Smooth muscle cell (in vitro differentiated cells): ENCODE measurements at regions not wholly inside any gene's neighbourhood (a gene's known extent, or its start where the extent isn't known, plus 50 kb on each side); places are given as distances from the start of the nearest gene placed in this dataset.
A peak's percentile ranks its signal among the peaks of the same experiment; 100 is the strongest.

ENCODE experiments used
- DNase-seq: peaks from one replicate; lab custom pipeline; 2025; ENCODE audit not compliant: unreplicated experiment; lab: John Stamatoyannopoulos, UW
- H2AFZ ChIP-seq: fragments of 200-600 bp; sonication (generic); 2 replicates; pipeline ENCODE4 v1.6.0; 2016; ENCODE audit warnings: antibody characterized with exemption, low read depth, mild to moderate bottlenecking
- H3F3A ChIP-seq: fragments of 200-600 bp; sonication (generic); 2 replicates; pipeline ENCODE4 v1.6.0; 2017; ENCODE audit warnings: antibody characterized with exemption, low read depth
- H3K27ac ChIP-seq: fragments of 200-600 bp; sonication (generic); 2 replicates; pipeline ENCODE4 v1.5.1; 2016; ENCODE audit warnings: low read depth, mild to moderate bottlenecking
- H3K27me3 ChIP-seq: fragments of 200-600 bp; sonication (generic); 2 replicates; pipeline ENCODE4 v1.6.1; 2016; ENCODE audit warnings: low read depth, mild to moderate bottlenecking
- H3K36me3 ChIP-seq: fragments of 200-600 bp; sonication (generic); 2 replicates; pipeline ENCODE4 v1.5.1; 2016; ENCODE audit warnings: low read depth
- H3K4me1 ChIP-seq: fragments of 200-600 bp; sonication (generic); 2 replicates; pipeline ENCODE4 v1.5.1; 2016; ENCODE audit warnings: low read depth
- H3K4me2 ChIP-seq: fragments of 200-600 bp; sonication (generic); 2 replicates; pipeline ENCODE4 v1.6.0; 2016; ENCODE audit warnings: mild to moderate bottlenecking
- H3K4me3 ChIP-seq: fragments of 200-600 bp; sonication (generic); 2 replicates; pipeline ENCODE4 v1.5.1; 2016; ENCODE audit warnings: mild to moderate bottlenecking
- H3K79me2 ChIP-seq: fragments of 200-600 bp; sonication (generic); 2 replicates; pipeline ENCODE4 v1.6.0; 2016; ENCODE audit warnings: low read depth, mild to moderate bottlenecking
- H3K9ac ChIP-seq: fragments of 200-600 bp; sonication (generic); 2 replicates; pipeline ENCODE4 v1.6.0; 2016; ENCODE audit warnings: low read depth
- H3K9me3 ChIP-seq: fragments of 200-600 bp; sonication (generic); replicated peaks from 2 replicates; pipeline ENCODE4 v1.5.1; 2016; ENCODE audit warnings: low read depth
- H4K20me1 ChIP-seq: fragments of 200-600 bp; sonication (generic); 2 replicates; pipeline ENCODE4 v1.6.0; 2016; ENCODE audit warnings: low read depth
- WGBS: methylation state at CpG from one replicate; pipeline ENCODE4 v1.1.7; 2016; ENCODE audit warnings: low lambda C conversion rate; 5-methylcytosine and 5-hydroxymethylcytosine counted together
- TF ChIP-seq, protein P1 (sequence below): fragments of 200-600 bp; sonication (generic); IDR thresholded peaks from 2 replicates; pipeline ENCODE4 v1.5.1; 2017; ENCODE audit warnings: borderline replicate concordance, mild to moderate bottlenecking, antibody characterized with exemption; ENCODE audit not compliant: insufficient read depth, poor library complexity, severe bottlenecking

GRCh38 chr18:46256078-46256477 lies 151.9 kb downstream of the HAUS1 start:
- H3K4me2 ChIP-seq = no peak overlapping the region
- WGBS = 88% methylated on average over 1 of the region's 1 CpG

DNA sequence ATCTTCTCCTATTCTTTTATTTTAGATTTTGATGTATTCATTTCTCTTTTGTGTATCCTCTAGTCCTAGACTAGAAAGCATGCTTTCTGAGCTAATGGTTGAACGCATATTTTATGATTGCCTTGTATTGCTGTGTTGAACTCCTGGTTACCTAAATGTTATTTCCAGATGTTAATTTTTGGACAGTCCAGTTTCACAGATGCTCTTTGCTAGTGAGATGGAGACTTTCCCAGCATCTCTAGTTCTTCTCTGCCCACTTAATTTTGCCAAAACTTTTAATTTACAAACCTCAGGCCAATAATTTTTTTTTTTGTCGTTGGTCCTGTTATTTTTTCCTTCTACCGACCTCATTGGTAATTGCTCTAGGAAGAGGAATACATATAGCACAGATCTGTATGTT lies 153.2 kb downstream of the HAUS1 start:
- TF ChIP-seq, protein P1, sequence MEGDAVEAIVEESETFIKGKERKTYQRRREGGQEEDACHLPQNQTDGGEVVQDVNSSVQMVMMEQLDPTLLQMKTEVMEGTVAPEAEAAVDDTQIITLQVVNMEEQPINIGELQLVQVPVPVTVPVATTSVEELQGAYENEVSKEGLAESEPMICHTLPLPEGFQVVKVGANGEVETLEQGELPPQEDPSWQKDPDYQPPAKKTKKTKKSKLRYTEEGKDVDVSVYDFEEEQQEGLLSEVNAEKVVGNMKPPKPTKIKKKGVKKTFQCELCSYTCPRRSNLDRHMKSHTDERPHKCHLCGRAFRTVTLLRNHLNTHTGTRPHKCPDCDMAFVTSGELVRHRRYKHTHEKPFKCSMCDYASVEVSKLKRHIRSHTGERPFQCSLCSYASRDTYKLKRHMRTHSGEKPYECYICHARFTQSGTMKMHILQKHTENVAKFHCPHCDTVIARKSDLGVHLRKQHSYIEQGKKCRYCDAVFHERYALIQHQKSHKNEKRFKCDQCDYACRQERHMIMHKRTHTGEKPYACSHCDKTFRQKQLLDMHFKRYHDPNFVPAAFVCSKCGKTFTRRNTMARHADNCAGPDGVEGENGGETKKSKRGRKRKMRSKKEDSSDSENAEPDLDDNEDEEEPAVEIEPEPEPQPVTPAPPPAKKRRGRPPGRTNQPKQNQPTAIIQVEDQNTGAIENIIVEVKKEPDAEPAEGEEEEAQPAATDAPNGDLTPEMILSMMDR = no peak
- Histone ChIP-seq H3K4me2 (no peak overlapping the region), H3F3A (no peaks in the 10 kb centered on the region), H3K27me3 (no peaks in the 10 kb centered on the region), H3K36me3 (no peaks in the 10 kb centered on the region), H4K20me1 (peaks cover 16% of the 10 kb centered on the region), H3K9ac (no peak overlapping the region), H3K79me2 (no peaks in the 10 kb centered on the region), H3K27ac (no peak overlapping the region), H3K9me3 (no peaks in the 10 kb centered on the region), H2AFZ (no peak overlapping the region), H3K4me1 (no peaks in the 10 kb centered on the region), H3K4me3 (no peak overlapping the region)
- DNase-seq = no peak
- WGBS = 99% methylated on average over 3 of the region's 3 CpGs

More at GRCh38 chr18:46256078-46256477, 151.9 kb downstream of the HAUS1 start:
- Histone ChIP-seq H3K4me3 (no peak overlapping the region), H3K4me1 (no peaks in the 10 kb centered on the region), H4K20me1 (peaks cover 12% of the 10 kb centered on the region), H3K36me3 (no peaks in the 10 kb centered on the region), H3K27me3 (no peaks in the 10 kb centered on the region), H3K27ac (no peak overlapping the region), H3K9ac (no peak overlapping the region), H3K9me3 (no peaks in the 10 kb centered on the region), H2AFZ (no peak overlapping the region), H3F3A (no peaks in the 10 kb centered on the region), H3K79me2 (peaks cover 3% of the 10 kb centered on the region)
- DNase-seq = no peak
- TF ChIP-seq, protein P1 = no peak

- H3K27ac ChIP-seq = peak overlapping the region; percentile 70
- TF ChIP-seq, protein P1 = no peak
- peaks cover 6% of the 10 kb centered on the region for H3K36me3 ChIP-seq
- no peak overlapping the region for H2AFZ ChIP-seq
- H3K4me1 ChIP-seq = no peaks in the 10 kb centered on the region
- no peaks in the 10 kb centered on the region for H3K79me2 ChIP-seq
- peaks cover 16% of the 10 kb centered on the region for H4K20me1 ChIP-seq
- no peaks in the 10 kb centered on the region for H3K27me3 ChIP-seq
- DNase-seq = no peak
- H3K4me2 ChIP-seq = peak overlapping the region; percentile 29
- H3K9me3 ChIP-seq = no peaks in the 10 kb centered on the region
- 66% methylated on average over 4 of the region's 4 CpGs for WGBS
- H3K4me3 ChIP-seq = no peak overlapping the region
- no peak overlapping the region for H3K9ac ChIP-seq
- H3F3A ChIP-seq = no peaks in the 10 kb centered on the region
Observed at GRCh38 chr18:46260016-46260878, 156.1 kb downstream of the HAUS1 start.

DNA sequence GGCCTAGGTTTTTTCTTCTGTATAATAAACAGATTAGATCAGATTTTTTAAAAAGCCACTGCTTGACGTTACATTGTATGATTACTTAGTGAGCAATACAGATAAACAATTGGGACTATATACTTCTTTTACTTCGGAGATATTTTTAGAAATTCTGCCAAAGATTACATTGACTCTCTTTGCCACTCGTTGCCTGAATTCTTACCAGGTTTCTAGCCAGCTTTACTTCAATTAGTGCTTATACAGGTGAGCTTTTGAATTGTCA lies 156.6 kb downstream of the HAUS1 start:
- Histone ChIP-seq H3K79me2 (no peaks in the 10 kb centered on the region), H3K4me1 (no peaks in the 10 kb centered on the region), H3K27me3 (no peaks in the 10 kb centered on the region), H3K9ac (no peak overlapping the region), H3K4me3 (no peak overlapping the region), H3K4me2 (peak overlapping the region; percentile 29), H3F3A (no peaks in the 10 kb centered on the region), H3K36me3 (peaks cover 6% of the 10 kb centered on the region), H3K27ac (peak overlapping the region; percentile 70), H4K20me1 (peaks cover 16% of the 10 kb centered on the region), H3K9me3 (no peaks in the 10 kb centered on the region), H2AFZ (no peak overlapping the region)
- WGBS = 84% methylated on average over 3 of the region's 3 CpGs
- no peak for DNase-seq
- TF ChIP-seq, protein P1 = no peak
